DMS153 treated with DMSO at 0.1 percent for 48 hours (cell line): ENCODE measurements at regions not wholly inside any gene's neighbourhood (a gene's known extent, or its start where the extent isn't known, plus 50 kb on each side); places are given as distances from the start of the nearest gene placed in this dataset.
"Not testable (repeated sequence)": the region's sequence is repeated elsewhere in the genome, so short reads cannot be mapped to it uniquely, and the experiment has no call there.

Experiments used
- DNase-seq: peaks from one replicate; lab custom pipeline; 2025; ENCODE audit not compliant: unreplicated experiment; lab: John Stamatoyannopoulos, UW

DNA sequence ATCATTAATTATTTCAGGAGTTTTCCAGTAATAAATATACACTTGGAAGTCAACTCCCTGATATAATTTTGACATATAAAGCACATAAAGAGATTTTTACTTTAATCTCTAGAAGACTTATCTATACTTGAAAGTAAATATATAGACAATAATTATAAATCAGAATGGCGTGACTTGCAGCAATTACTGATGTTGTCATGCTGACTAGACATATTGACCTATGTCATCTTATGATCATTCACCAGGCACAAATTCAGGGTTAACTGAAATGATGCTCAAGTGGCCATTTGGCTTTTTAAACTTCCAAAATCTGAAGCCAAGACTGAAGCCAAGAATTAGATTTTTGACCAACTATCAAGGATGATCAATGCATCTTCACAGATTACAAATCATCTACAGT lies 192.2 kb downstream of the MCHR2 start:
- DNase-seq, result no peak

- no peak for DNase-seq
Observed at GRCh38 chr6:99802396-99803031, 191.5 kb downstream of the MCHR2 start.

DNA sequence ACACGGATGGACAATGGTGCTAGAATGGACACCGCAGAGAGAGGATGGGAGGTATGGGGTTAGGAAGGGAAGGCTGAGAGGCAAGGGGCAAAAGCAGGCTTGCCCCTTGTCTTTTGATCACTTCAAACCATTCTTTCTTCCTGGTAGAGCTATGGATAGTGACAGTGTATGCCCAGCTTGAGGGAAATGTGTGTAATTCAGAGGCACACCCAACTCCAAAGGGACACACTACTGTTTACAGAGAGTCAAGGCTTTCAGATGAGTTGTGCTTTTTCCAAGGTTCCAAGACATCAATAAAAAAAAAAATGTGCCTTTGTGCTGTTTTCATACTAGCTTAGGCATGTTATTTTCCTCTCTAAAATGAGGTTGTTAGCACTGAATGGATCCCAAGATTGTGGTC lies 185.0 kb downstream of the MCHR2 start:
- DNase-seq, result no peak

DNA sequence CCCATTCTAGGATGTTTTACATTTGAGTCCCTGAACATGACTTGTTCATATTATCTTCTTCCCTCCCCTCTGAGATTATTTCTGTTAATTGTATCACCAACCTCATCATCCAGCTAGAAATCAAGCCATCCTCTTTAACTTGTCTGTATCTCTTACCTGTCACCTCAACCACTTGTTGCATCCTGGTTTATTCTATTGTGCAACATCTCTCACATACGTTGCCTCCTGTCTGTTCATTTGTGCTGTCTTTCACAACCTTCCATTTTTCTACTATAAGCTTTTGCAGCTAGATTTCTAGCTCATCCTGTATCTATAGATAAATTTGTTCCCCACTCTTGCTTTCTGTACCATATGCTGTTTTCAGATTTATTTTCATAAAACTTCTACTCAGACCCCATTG lies 183.7 kb downstream of the MCHR2 start:
- DNase-seq, result no peak

DNA sequence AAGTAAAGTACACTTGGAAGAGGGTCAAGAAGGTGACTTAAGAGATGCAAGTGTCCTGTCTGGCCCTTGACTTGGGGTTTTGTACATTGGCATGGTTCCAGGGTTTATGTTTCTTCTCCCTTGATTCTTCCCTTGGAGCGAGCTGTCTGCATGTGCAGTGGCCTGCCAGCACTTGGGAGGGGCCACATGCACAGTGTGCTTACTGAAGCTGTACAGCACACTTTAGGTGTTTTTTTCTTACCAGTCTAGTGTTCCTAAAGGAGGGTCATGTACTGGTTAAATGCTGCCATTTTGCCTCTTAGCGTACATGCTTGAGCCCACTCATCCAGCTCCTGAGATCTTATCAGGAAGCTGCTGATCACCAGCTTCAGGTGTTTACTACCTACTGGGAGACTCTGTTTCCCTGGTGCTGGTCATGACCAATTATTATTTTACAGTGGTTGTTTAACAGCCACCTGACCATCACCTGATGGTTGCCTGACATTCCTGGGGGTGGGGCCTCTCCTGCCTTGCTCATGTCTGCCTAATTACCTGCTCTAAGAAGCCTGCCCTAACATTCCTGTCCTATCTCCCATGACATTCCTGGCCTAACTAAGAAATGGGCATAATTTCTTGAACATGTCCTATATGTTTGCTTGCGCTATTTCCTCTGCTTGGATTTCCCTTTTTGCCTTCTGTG lies 182.9 kb downstream of the MCHR2 start:
- no peak for DNase-seq

GRCh38 chr6:99811636-99812035 lies 182.4 kb downstream of the MCHR2 start:
- no peak for DNase-seq

GRCh38 chr6:99813565-99813964 lies 180.5 kb downstream of the MCHR2 start:
- DNase-seq, result no peak

DNA sequence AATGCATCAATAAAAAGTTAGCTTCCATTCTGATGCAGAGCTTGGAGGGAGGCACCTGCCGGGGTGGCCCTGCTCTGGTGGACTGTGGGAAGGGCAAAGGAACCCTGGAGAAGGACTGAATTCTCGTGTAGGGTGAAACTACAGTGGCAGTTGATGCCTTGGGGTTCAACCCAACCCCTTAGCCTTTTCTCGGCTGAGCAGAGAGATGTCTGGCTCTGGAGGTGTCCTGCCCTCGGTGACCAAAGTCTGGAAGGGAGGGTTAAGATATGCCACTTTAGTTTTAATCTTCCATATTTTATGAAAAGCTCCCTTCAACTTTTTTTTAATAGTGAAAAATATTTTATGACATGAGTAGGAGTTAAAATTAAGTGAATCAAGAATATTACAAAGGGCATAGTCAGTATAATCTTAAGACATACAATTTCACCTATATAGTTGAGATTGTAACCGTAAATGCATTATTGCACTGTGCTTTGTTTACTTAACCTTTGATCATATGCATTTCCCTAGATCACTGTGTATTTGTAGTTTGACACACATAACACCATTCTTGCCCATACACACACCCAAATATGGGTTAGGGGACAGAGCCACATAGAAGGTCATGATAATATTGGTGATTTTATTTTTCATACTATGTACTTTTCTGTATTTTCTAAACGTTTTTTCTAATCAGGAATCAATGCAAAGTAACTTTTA lies 179.6 kb downstream of the MCHR2 start:
- no peak for DNase-seq

DNA sequence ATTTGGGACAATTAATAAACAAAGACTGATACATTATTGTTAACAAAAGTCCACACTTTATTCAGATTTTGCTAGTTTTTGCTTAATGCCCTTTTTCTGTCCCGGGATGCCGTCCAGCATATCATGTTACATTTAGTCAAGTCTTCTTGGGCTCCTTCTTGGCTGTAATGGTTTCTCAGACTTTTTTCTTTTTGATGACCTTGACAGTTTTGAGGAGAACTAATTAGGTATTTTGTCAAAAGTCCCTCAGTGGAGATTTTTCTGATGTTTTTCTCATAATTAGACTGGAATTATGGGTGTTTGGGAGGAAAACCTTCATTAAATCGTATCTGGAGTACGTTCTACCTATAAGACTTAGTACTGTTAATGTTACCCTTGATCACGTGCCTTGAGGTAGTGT lies 177.2 kb downstream of the MCHR2 start:
- no peak for DNase-seq

DNA sequence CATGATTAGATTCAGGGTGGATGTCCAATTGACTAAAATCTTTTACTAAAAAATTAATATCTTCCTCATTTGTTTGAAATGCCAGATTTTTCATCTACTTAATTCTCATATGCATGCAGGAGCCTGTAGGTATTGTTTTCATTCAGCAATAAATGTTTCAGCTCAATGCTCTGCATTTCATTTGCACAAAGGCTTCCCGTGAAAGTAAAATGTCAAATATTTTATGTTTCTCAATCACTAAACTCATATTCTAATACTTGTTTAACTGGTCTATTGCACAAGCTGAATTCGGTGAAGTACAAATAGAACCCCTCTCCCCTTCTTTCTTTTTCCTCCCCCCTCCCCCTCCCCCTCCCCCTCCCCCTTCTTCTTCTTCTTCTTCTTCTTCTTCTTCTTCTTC lies 175.9 kb downstream of the MCHR2 start:
- no peak for DNase-seq

GRCh38 chr6:99819853-99820252 lies 174.2 kb downstream of the MCHR2 start:
- DNase-seq, result no peak

- no peak for DNase-seq
Observed at GRCh38 chr6:99821164-99821563, 172.9 kb downstream of the MCHR2 start.

DNA sequence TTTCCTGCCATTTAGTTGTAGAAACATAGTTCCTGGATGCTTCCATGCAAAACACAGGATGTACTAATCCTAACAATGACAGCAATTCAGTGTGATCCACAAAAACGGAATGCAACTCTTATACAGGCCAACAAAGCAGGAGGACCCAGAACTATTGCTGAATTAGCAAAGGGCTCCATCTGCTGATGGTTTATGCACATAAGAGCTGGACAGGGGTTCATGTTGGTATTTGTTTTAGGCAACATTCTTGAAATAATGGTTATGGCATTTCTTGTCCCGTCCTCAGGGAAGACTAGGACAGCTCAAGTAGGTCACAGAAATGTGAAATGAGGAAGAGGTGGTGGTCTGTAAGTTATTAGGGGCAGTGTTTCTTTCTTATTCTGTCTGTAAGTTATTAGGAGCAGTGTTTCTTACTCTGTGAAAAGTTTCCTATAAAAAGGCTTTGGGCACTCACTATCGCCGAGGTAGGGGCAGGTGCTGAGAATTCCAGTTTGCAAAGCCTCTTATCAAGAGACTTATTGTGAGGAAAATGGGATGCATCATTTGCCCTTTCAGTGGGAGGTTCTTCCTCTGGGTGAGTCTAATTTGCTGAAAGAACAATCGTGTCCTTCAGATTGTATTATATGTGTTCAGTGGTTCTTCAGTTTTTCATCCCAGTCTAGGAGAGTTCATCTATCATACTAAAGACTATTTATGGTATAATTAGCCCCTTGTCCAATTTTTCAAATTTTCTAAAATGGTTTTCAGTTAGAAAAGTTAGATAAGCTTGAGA lies 171.1 kb downstream of the MCHR2 start:
- peak; percentile 46 for DNase-seq

- not testable (repeated sequence) for DNase-seq
Observed at GRCh38 chr6:99823513-99824235, 170.3 kb downstream of the MCHR2 start.

DNA sequence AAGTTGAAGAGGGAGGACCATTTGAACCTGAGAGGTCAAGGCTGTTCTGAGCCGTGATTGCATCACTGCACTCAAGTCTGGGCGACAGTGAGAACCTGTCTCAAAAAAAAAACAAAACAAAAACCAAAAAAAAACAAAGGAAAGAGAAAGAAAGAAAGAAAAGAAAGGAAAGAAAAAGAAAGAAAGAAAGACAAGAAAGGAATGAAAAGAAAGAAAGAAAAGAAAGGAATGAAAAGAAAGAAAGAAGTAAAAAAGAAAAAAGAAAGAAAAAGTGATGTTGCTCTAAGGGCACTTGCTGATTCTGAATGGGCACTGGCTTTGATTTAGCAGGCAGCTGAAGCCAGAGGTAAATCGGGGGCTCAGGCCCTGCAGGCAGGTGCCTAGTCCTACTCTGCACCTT lies 161.0 kb downstream of the MCHR2 start:
- DNase-seq, result no peak

DNA sequence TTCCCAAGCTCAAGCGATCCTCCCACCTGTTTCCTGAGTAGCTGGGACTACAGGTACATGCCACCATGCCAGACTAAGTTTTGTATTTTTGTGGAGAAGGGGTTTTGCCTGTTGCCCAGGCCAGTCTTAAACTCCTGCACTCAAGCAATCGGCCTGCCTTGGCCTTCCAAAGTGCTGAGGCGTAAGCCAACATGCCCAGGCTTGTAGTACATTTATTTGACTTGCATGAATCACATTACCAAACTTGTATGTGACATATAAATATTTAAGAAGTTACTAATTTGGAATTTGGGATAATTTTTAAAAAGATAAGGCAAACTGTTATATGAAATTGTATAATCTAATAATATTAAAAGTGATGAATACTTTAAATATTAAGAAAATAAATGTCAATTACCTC lies 157.6 kb downstream of the MCHR2 start:
- DNase-seq, result no peak

- no peak for DNase-seq
Observed at GRCh38 chr6:99838607-99839006, 155.4 kb downstream of the MCHR2 start.

GRCh38 chr6:99841297-99841696 lies 152.7 kb downstream of the MCHR2 start:
- DNase-seq, result no peak

- no peak for DNase-seq
Observed at GRCh38 chr6:99846006-99846405, 148.0 kb downstream of the MCHR2 start.

GRCh38 chr6:99850841-99851240 lies 143.2 kb downstream of the MCHR2 start:
- no peak for DNase-seq

DNA sequence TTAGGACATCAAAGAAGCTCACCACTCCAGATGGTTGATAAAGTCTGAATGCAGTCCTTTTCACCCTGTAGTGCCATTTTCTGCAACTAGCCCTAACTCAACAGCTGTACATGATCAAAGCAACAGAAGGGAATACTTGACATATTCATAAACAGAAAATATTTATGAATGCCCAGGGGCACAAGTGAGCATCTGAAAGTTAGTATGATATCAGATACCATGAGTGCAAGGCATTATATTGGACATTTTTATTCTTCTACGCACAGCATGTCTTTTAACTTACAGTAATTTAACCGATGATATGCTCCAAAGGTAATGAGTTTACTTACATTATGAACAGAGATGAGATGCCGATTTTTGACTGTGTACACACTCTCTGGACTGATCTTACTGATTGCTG lies 142.0 kb downstream of the MCHR2 start:
- DNase-seq, result no peak
